ENCODE measurements at regions not wholly inside any gene's neighbourhood (a gene's known extent, or its start where the extent isn't known, plus 50 kb on each side); places are given as distances from the start of the nearest gene placed in this dataset.

DNA sequence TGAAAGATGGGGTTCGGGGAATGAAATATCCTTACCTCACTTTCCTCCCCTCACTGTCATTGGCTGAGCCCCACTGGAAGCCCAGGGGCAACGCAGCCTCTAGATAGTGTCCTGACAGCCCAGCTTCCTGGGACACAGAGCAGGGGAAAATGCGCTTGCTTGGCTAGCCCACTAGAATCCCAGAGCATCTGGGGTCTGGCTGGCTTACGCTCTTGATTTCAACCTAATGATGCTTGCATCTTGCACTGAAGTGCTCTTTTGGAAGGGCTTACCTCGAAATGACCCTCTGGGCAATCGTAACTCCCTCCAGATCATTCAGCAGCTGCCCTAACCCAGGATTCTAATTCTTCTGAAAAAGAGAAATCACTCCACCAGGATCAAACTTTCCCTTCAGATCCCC lies 147.6 kb downstream of the SOX9 start:
- Histone ChIP-seq H3K4me3 (ENCODE audit: low read length) (no peak overlapping the region), H3K36me3 (ENCODE audit: insufficient read depth, low read length) (no peaks in the 10 kb centered on the region), H3K27ac (ENCODE audit: low read depth in 1 of 2, low read length in 2 of 2) (no peak overlapping the region), H3K4me1 (ENCODE audit: insufficient read depth, low read length) (no peaks in the 10 kb centered on the region), H3K9me3 (ENCODE audit: control insufficient read depth in 1 of 2, insufficient read depth in 1 of 2, low read length in 2 of 2) (no peaks in the 10 kb centered on the region), H3K27me3 (ENCODE audit: control insufficient read depth in 1 of 2, insufficient read depth in 2 of 2, low read length in 2 of 2) (peaks cover 0 to 11% of the 10 kb centered on the region in 2 experiments)
- Mint-ChIP-seq H3K27ac (no peak overlapping the region), H3K9me3 (no peaks in the 10 kb centered on the region), H3K4me1 (ENCODE audit: low read depth) (no peaks in the 10 kb centered on the region), H3K4me3 (no peak overlapping the region), H3K36me3 (ENCODE audit: low read depth) (no peaks in the 10 kb centered on the region), H3K27me3 (peaks cover 8% of the 10 kb centered on the region)
- ChIA-PET CTCF (no interaction called here), POLR2A (no interaction called here)
- TF ChIP-seq, protein P1, sequence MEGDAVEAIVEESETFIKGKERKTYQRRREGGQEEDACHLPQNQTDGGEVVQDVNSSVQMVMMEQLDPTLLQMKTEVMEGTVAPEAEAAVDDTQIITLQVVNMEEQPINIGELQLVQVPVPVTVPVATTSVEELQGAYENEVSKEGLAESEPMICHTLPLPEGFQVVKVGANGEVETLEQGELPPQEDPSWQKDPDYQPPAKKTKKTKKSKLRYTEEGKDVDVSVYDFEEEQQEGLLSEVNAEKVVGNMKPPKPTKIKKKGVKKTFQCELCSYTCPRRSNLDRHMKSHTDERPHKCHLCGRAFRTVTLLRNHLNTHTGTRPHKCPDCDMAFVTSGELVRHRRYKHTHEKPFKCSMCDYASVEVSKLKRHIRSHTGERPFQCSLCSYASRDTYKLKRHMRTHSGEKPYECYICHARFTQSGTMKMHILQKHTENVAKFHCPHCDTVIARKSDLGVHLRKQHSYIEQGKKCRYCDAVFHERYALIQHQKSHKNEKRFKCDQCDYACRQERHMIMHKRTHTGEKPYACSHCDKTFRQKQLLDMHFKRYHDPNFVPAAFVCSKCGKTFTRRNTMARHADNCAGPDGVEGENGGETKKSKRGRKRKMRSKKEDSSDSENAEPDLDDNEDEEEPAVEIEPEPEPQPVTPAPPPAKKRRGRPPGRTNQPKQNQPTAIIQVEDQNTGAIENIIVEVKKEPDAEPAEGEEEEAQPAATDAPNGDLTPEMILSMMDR (IDR thresholded peaks at IDR 0.05) = no peak
- no peak for ATAC-seq (ENCODE audit: poor library complexity)
- intact Hi-C loops (cut with DNase I, micrococcal nuclease) = no loop called here
- DNase-seq = no peak

DNA sequence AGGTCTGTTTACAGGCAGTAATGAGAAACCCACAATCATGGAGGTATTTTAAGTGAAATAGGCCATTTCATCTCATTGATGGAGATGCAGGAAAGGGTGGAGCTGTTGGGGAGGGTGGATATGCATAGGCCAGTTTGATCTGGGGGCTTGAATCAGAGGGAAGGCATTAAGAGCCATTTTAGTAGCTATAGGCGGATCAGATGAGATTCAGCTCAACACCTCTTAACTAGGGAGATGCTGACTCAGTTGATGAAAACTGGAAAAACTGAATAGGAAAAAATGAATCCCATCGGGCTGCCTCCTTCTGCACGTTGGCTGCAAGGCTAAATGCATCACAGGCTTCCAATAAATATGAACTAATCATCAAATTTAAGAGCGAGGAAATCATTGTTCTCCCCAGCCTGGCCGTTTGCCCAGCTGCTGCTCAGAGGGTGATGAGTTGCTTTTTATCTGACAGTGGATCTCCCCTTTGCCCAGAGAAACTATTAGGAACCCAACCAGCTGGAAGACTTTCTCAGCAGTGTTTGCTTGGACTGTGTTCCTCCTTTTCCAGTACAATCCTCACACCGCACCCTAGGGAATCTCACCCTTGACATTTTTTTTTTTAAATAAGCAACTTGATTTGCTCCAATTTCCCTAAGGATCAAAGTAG lies 149.6 kb downstream of the SOX9 start:
- H3K27ac Mint-ChIP-seq = no peak overlapping the region
- ATAC-seq (ENCODE audit: poor library complexity) (no peak), DNase-seq (no peak)
- TF ChIP-seq, protein P1 (IDR thresholded peaks at IDR 0.05) = no peak
- ChIA-PET POLR2A (no interaction called here), CTCF (no interaction called here)
- no peak overlapping the region for H3K4me3 Mint-ChIP-seq
- H3K36me3 Mint-ChIP-seq (ENCODE audit: low read depth) = no peaks in the 10 kb centered on the region
- Histone ChIP-seq H3K4me1 (ENCODE audit: insufficient read depth, low read length) (no peaks in the 10 kb centered on the region), H3K27ac (ENCODE audit: low read depth in 1 of 2, low read length in 2 of 2) (no peak overlapping the region), H3K9me3 (ENCODE audit: control insufficient read depth in 1 of 2, insufficient read depth in 1 of 2, low read length in 2 of 2) (no peaks in the 10 kb centered on the region), H3K4me3 (ENCODE audit: low read length) (no peak overlapping the region), H3K36me3 (ENCODE audit: insufficient read depth, low read length) (no peaks in the 10 kb centered on the region), H3K27me3 (ENCODE audit: control insufficient read depth in 1 of 2, insufficient read depth in 2 of 2, low read length in 2 of 2) (peaks cover 0 to 11% of the 10 kb centered on the region in 2 experiments)
- H3K9me3 Mint-ChIP-seq = no peaks in the 10 kb centered on the region
- no peaks in the 10 kb centered on the region for H3K4me1 Mint-ChIP-seq (ENCODE audit: low read depth)
- peaks cover 8% of the 10 kb centered on the region for H3K27me3 Mint-ChIP-seq
- intact Hi-C loops (cut with DNase I, micrococcal nuclease) = no loop called here

DNA sequence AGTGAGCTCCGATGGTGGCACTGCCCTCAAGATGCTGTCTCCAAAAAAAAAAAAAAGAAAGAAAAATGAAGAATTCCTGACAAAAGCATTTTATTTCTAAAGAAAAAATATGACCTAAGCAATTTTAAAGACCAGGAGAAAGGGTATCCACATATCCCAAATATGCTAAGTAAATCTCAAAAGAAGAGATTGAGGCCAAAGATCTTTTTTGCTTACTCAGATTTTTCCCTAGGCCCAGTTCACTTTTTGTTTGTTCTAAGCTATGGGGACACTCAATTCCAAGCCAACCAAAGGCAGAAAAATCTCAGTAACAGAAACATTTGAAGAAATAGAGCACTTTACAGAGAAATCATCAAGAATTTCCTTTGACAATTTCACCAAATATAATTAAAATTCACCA lies 150.8 kb downstream of the SOX9 start:
- no peak for ATAC-seq (ENCODE audit: poor library complexity)
- H3K9me3 ChIP-seq (ENCODE audit: control insufficient read depth in 1 of 2, insufficient read depth in 1 of 2, low read length in 2 of 2) = no peaks in the 10 kb centered on the region
- H3K4me3 ChIP-seq (ENCODE audit: low read length) = no peak overlapping the region
- no peak for DNase-seq
- Mint-ChIP-seq H3K27ac (no peak overlapping the region), H3K36me3 (ENCODE audit: low read depth) (no peaks in the 10 kb centered on the region), H3K27me3 (peaks cover 8% of the 10 kb centered on the region), H3K4me3 (no peak overlapping the region), H3K4me1 (ENCODE audit: low read depth) (no peaks in the 10 kb centered on the region), H3K9me3 (no peaks in the 10 kb centered on the region)
- ChIA-PET POLR2A (no interaction called here), CTCF (no interaction called here)
- TF ChIP-seq, protein P1 (IDR thresholded peaks at IDR 0.05) = no peak
- intact Hi-C loops (cut with DNase I, micrococcal nuclease) = no loop called here
- H3K4me1 ChIP-seq (ENCODE audit: insufficient read depth, low read length) = no peaks in the 10 kb centered on the region
- H3K36me3 ChIP-seq (ENCODE audit: insufficient read depth, low read length) = no peaks in the 10 kb centered on the region
- no peak overlapping the region for H3K27ac ChIP-seq (ENCODE audit: low read depth in 1 of 2, low read length in 2 of 2)
- peaks cover 0 to 11% of the 10 kb centered on the region in 2 experiments for H3K27me3 ChIP-seq (ENCODE audit: control insufficient read depth in 1 of 2, insufficient read depth in 2 of 2, low read length in 2 of 2)

Data from CD4-positive, alpha-beta T cell (primary cell).